ENCODE measurements at regions not wholly inside any gene's neighbourhood (a gene's known extent, or its start where the extent isn't known, plus 50 kb on each side); places are given as distances from the start of the nearest gene placed in this dataset.
"Not testable (repeated sequence)": the region's sequence is repeated elsewhere in the genome, so short reads cannot be mapped to it uniquely, and the experiment has no call there.

- no peak for DNase-seq
Measured at GRCh38 chr18:47727409-47727808, 203.1 kb downstream of the SMAD2 start.

- DNase-seq, result no peak
Measured at GRCh38 chr18:47726550-47726949, 203.9 kb downstream of the SMAD2 start.

GRCh38 chr18:47725656-47726055, 204.8 kb downstream of the SMAD2 start:
- no peak for DNase-seq

- DNase-seq, result no peak
Measured at GRCh38 chr18:47724186-47724975, 206.1 kb downstream of the SMAD2 start.

GRCh38 chr18:47721876-47722275, 208.6 kb downstream of the SMAD2 start:
- no peak for DNase-seq

GRCh38 chr18:47720741-47721140, 209.7 kb downstream of the SMAD2 start:
- DNase-seq, result no peak

GRCh38 chr18:47719096-47719780, 211.2 kb downstream of the SMAD2 start:
- no peak for DNase-seq

GRCh38 chr18:47718646-47719045, 211.8 kb downstream of the SMAD2 start:
- DNase-seq, result no peak

- no peak for DNase-seq
Measured at GRCh38 chr18:47717257-47717656, 213.2 kb downstream of the SMAD2 start.

- no peak for DNase-seq
Measured at GRCh38 chr18:47716632-47717185, 213.8 kb downstream of the SMAD2 start.

- no peak for DNase-seq
Measured at GRCh38 chr18:47710451-47710850, 220.0 kb downstream of the SMAD2 start.

- no peak for DNase-seq
Measured at GRCh38 chr18:47709556-47709955, 220.9 kb downstream of the SMAD2 start.

- DNase-seq, result no peak
Measured at GRCh38 chr18:47708206-47708605, 222.3 kb downstream of the SMAD2 start.

GRCh38 chr18:47701134-47701533, 229.3 kb downstream of the SMAD2 start:
- no peak for DNase-seq

- DNase-seq, result no peak
Measured at GRCh38 chr18:47696870-47697269, 233.6 kb downstream of the SMAD2 start.

- no peak for DNase-seq
Measured at GRCh38 chr18:47691611-47692010, 238.8 kb downstream of the SMAD2 start.

- not testable (repeated sequence) for DNase-seq
Measured at GRCh38 chr18:47690778-47691177, 239.7 kb downstream of the SMAD2 start.

- no peak for DNase-seq
Measured at GRCh38 chr18:47689371-47689770, 241.1 kb downstream of the SMAD2 start.

- DNase-seq, result no peak
Measured at GRCh38 chr18:47686806-47687205, 243.7 kb downstream of the SMAD2 start.

GRCh38 chr18:47683774-47684173, 246.7 kb downstream of the SMAD2 start:
- DNase-seq, result no peak

- DNase-seq, result no peak
Measured at GRCh38 chr18:47682876-47683275, 247.6 kb downstream of the SMAD2 start.

GRCh38 chr18:47680488-47680887, 250.0 kb downstream of the SMAD2 start:
- no peak for DNase-seq

- DNase-seq, result no peak
Measured at GRCh38 chr18:47679864-47680263, 250.6 kb downstream of the SMAD2 start.

- DNase-seq, result no peak
Measured at GRCh38 chr18:47677952-47678351, 252.5 kb downstream of the SMAD2 start.
